ENCODE measurements at regions not wholly inside any gene's neighbourhood (a gene's known extent, or its start where the extent isn't known, plus 50 kb on each side); places are given as distances from the start of the nearest gene placed in this dataset.
"Not testable (repeated sequence)": the region's sequence is repeated elsewhere in the genome, so short reads cannot be mapped to it uniquely, and the experiment has no call there.

DNA sequence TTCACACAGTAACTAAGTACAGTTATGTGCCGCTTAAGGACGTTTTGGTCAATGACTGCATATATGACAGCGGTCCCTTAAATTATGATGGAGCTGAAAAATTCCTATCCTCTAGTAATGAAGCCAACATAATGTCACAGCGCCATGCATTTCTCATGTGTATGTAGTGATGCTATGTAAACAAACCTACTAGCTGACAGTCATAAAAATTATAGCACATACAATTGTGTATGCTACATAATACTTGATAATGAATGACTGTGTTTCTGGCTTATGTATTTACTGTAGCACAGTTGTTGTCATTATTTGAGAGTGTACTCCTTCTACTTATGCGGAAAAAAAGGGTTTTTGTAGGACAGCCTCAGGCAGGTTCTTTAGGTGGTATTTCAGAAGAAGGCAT is 99.7 kb downstream of the DACT1 start:
- H3K4me3 ChIP-seq (ENCODE audit: low read length) = no peak overlapping the region
- TF ChIP-seq ZNF274 (IDR thresholded peaks at IDR 0.05; ENCODE audit: low read depth, low read length) = no peak

GRCh38 chr14:58738189-58738836 is 100.6 kb downstream of the DACT1 start:
- no peak overlapping the region for H3K4me3 ChIP-seq (ENCODE audit: low read length)
- TF ChIP-seq ZNF274 (IDR thresholded peaks at IDR 0.05; ENCODE audit: low read depth, low read length) = no peak

GRCh38 chr14:58738876-58739275 is 101.1 kb downstream of the DACT1 start:
- TF ChIP-seq ZNF274 (IDR thresholded peaks at IDR 0.05; ENCODE audit: low read depth, low read length) = no peak
- H3K4me3 ChIP-seq (ENCODE audit: low read length) = no peak overlapping the region

GRCh38 chr14:58739674-58740073 is 101.9 kb downstream of the DACT1 start:
- H3K4me3 ChIP-seq (ENCODE audit: low read length) = no peak overlapping the region
- TF ChIP-seq ZNF274 (IDR thresholded peaks at IDR 0.05; ENCODE audit: low read depth, low read length) = no peak

GRCh38 chr14:58740379-58740935 is 102.7 kb downstream of the DACT1 start:
- no peak for TF ChIP-seq ZNF274 (IDR thresholded peaks at IDR 0.05; ENCODE audit: low read depth, low read length)
- H3K4me3 ChIP-seq (ENCODE audit: low read length) = no peak overlapping the region

DNA sequence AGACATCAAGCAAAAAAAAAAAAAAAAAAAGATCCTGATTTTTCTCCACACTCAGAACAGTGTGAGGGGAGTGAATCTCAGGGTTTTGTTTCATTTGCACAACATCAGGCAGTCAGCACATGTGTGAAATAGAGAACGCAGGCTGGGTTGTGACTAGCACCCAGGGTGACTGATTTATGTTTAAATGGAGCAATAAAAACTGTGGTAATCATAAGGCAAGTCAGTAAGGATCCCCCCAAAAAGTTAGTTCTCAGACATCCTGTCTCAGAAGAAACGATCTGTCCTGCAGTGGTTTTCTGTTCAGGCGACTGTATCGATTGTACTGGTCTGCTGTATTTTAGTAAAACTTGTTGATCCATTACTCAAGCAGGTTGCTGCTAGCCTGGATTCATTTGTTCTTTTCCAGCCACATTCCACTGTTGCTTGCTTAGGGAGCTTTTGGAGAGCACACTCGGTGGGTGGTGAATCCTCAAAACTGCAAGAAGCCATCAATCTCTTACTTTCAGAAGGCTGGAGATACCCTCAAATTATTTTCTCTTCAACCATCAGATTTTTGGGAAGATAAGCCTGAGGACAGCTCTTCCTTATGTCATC is 107.1 kb downstream of the DACT1 start:
- no peak overlapping the region for H3K4me3 ChIP-seq (ENCODE audit: low read length)
- TF ChIP-seq ZNF274 (IDR thresholded peaks at IDR 0.05; ENCODE audit: low read depth, low read length) = no peak

DNA sequence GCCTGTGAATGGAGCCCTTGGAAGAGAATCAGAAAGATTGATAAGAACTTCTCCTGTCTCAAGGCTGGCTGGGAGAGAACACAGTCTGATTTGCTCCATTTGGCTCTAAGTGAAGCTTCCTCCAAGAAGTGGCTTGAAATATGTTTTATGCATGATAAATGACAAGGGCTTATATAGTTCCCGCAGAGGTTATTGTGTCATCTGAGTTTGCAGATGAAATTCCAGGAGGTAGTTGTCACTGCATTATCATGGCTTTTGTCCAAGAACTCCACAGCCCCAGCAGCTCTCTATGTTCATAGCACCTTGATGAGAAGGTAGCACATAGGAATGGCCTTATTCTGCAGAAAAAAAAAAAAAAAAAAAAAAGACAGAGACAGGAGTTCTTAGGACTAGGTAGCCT is 108.5 kb downstream of the DACT1 start:
- no peak for TF ChIP-seq ZNF274 (IDR thresholded peaks at IDR 0.05; ENCODE audit: low read depth, low read length)
- no peak overlapping the region for H3K4me3 ChIP-seq (ENCODE audit: low read length)

DNA sequence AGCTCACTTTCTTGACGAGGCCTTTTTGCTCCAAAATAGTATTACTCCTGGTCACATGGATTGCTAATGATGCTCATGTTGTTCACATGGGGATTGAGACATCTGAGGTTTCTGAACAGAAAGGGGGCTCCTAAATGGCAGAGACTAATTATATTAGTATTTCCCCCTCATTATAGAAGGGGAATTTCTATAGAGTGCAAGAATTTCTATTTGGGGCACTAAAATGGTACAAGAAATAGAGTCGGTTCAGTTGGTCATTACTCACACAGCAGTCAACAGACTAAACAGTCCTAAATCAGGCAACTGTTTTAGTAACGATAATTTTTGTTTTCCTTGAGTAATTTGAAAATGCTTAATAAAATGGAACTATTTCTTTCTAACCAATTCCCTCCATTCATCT is 108.9 kb downstream of the DACT1 start:
- no peak for TF ChIP-seq ZNF274 (IDR thresholded peaks at IDR 0.05; ENCODE audit: low read depth, low read length)
- no peak overlapping the region for H3K4me3 ChIP-seq (ENCODE audit: low read length)

DNA sequence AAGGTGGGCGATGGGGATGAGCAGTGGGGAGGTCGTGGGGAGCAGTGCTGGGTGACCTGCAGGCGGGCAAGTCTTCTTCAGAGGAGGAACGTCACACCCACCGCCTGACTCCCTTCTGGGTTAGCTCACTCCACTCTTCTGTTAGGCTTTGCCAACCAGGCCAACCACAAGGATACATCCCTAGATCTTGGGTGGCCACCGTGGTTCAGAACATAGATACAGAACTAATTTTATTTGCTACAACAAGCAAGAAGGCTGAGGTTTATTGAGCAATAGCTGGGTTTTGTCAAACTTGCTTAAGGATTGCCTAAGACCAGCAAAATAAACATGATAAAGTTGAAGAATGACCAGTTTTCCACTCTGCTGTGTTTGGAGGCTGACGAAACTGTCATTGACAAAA is 109.4 kb downstream of the DACT1 start:
- TF ChIP-seq ZNF274 (IDR thresholded peaks at IDR 0.05; ENCODE audit: low read depth, low read length) = no peak
- H3K4me3 ChIP-seq (ENCODE audit: low read length) = no peak overlapping the region

- not testable (repeated sequence) for H3K4me3 ChIP-seq (ENCODE audit: low read length)
Observed at GRCh38 chr14:58748251-58748650, 110.5 kb downstream of the DACT1 start.

- H3K4me3 ChIP-seq (ENCODE audit: low read length) = peak overlapping the region; percentile 20; the same call in 1 of the 2 replicates
- TF ChIP-seq ZNF274 (IDR thresholded peaks at IDR 0.05; ENCODE audit: low read depth, low read length) = no peak
Observed at GRCh38 chr14:58749066-58749669, 111.4 kb downstream of the DACT1 start.

DNA sequence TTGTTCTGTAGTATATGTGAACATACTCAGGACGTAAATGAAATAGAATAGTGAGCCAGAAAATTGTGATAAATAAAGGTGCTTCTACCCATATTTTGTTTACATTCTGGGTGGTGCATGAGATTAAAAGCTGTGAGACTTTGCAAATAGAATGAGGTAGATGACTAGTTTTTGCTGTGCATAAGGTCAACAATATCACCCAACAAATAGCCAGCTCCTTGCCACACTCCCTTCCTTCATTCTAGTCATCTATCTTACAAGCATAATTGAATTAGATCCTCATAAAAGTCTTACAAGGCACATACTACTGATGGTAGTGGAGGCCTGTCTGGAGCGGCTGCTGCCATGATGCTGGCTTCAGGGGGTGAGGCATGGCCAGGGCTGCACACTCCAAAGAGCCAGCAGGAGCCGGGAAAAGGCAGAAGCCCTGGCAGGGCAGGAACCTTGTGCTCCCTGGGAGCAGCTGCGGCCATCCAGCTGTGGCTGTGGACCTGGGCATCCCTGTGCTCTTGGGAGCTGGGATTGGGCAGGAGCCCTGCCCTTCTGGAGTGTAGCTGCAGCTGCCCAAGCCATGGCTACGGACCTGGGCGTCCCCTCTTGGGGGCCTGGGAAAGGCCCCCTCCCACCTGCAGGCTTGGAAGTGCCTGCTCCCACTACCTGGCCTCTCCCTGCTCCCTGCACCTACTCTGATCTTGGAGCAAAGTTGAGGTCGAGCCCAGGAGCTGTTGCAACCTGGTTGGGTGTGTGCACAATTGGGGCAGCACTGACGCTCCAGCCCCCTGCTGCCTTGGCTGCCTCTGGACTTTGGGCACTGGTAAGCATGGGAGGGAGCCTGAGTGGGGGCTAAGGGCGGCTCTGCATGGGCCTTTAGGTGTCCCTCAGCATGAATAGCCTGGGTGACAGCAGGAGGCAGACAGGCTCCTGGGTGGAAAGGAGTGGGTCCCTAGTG is 112.8 kb downstream of the DACT1 start:
- TF ChIP-seq ZNF274 (IDR thresholded peaks at IDR 0.05; ENCODE audit: low read depth, low read length) = no peak
- H3K4me3 ChIP-seq (ENCODE audit: low read length) = no peak overlapping the region

DNA sequence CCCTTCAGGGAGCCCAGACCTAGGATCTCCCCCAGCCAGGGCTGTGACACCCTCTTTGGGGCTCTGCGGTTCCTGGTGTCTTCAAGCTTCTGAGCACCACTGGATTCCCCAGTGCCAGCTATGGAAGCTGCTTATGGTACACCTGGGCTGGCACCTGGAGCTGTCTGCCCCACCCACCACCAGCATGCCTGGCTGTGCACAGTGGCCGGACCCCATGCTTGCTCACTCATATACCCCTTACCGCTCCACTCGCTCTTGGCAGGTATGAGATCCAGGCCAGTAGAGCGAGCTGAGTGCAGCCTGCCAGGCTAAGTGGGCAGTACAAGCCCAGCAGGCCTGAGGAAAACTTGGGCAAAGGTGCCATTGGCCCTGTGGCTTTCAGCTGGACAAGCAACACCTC is 114.0 kb downstream of the DACT1 start:
- no peak for TF ChIP-seq ZNF274 (IDR thresholded peaks at IDR 0.05; ENCODE audit: low read depth, low read length)

DNA sequence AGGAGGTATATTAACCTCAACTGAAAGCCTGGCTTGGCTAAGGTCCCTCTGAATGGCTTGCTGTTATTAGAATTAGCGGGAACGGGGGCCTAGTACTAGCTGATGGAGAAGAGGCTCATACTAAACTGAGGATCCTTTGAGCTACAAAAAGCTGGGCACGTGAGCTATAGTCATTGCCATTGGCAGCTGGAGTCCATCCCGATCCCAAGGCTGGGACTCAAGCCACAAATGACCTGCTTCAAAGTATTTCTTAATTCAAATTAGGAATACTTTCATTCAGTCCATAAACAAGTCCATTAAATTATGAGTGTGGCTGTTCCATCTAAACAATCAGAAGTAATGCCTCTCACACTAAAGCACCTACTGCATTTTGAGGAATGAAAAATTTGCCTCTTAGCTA is 114.5 kb downstream of the DACT1 start:
- no peak overlapping the region for H3K4me3 ChIP-seq (ENCODE audit: low read length)
- TF ChIP-seq ZNF274 (IDR thresholded peaks at IDR 0.05; ENCODE audit: low read depth, low read length) = no peak

More for the DNA sequence above, 114.0 kb downstream of the DACT1 start:
- H3K4me3 ChIP-seq (ENCODE audit: low read length) = no peak overlapping the region
